ENCODE measurements at regions not wholly inside any gene's neighbourhood (a gene's known extent, or its start where the extent isn't known, plus 50 kb on each side); places are given as distances from the start of the nearest gene placed in this dataset.

DNA sequence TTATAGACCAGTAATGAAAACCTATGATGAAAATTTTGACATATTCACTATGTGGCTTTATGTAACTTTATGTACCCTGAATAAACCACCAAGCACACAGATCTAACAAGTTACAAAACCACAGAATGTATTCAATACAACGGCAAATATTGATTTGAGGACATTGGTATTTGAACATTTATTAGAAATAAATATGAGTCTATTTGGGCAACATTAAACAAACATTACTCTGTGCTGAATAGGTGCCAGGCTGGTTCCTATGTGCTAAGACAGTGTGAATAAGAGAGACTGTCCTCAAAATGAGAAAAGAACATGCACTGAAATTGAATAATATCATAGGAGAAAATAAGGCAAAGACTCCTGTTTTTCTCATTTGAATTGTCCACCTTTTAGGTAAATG lies 1341.2 kb downstream of the PLA2G4A start:
- TF ChIP-seq, protein P1, sequence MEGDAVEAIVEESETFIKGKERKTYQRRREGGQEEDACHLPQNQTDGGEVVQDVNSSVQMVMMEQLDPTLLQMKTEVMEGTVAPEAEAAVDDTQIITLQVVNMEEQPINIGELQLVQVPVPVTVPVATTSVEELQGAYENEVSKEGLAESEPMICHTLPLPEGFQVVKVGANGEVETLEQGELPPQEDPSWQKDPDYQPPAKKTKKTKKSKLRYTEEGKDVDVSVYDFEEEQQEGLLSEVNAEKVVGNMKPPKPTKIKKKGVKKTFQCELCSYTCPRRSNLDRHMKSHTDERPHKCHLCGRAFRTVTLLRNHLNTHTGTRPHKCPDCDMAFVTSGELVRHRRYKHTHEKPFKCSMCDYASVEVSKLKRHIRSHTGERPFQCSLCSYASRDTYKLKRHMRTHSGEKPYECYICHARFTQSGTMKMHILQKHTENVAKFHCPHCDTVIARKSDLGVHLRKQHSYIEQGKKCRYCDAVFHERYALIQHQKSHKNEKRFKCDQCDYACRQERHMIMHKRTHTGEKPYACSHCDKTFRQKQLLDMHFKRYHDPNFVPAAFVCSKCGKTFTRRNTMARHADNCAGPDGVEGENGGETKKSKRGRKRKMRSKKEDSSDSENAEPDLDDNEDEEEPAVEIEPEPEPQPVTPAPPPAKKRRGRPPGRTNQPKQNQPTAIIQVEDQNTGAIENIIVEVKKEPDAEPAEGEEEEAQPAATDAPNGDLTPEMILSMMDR (IDR thresholded peaks at IDR 0.05): no peak
- no peak for TF ChIP-seq ZFX (IDR thresholded peaks at IDR 0.05; ENCODE audit: borderline replicate concordance)

Measured in 22Rv1 (cell line).